ENCODE measurements at regions not wholly inside any gene's neighbourhood (a gene's known extent, or its start where the extent isn't known, plus 50 kb on each side); places are given as distances from the start of the nearest gene placed in this dataset.

DNA sequence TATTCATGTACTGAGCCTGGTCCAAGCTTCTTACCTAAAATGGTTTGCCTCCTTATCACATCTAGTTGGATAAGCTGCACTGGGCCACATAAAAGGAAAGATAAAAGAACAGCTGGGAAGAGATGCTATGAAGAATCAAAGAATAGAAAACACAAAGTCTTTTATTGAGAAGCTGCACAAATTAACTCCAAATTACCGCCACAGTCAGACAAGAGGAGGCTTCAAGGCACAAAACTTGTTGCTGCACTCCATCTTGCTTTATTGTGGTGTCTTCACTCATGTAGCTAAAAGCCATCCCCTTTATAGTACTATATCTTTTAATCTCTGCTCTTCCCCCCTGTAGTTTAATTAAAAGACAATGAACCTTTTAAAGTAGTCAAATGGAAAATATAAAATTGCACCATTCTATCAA lies 330.6 kb upstream of the PMFBP1 start:
- TF ChIP-seq CTCF (IDR thresholded peaks at IDR 0.05) (no peak), POLR2A (IDR thresholded peaks at IDR 0.05) (no peak)
